ENCODE measurements at regions not wholly inside any gene's neighbourhood (a gene's known extent, or its start where the extent isn't known, plus 50 kb on each side); places are given as distances from the start of the nearest gene placed in this dataset.

- no peak for TF ChIP-seq CTCF (IDR thresholded peaks at IDR 0.05; ENCODE audit: extremely low read depth, insufficient read depth, missing control alignments)
- in situ Hi-C loops (cut with MboI; ENCODE audit: low pct_unique_long_range_greater_than_20kb, low sequenced_read_pairs, unreplicated experiment): no loop called here
- DNase-seq (ENCODE audit: low spot score): no peak
Measured at GRCh38 chr3:132084982-132085381, 50.2 kb upstream of the CPNE4 start.

- TF ChIP-seq CTCF (IDR thresholded peaks at IDR 0.05; ENCODE audit: extremely low read depth, insufficient read depth, missing control alignments): no peak
- no peak for DNase-seq (ENCODE audit: low spot score)
- in situ Hi-C loops (cut with MboI; ENCODE audit: low pct_unique_long_range_greater_than_20kb, low sequenced_read_pairs, unreplicated experiment): no loop called here
Measured at GRCh38 chr3:132087356-132087755, 52.5 kb upstream of the CPNE4 start.

GRCh38 chr3:132088291-132088690 is 53.5 kb upstream of the CPNE4 start:
- no peak for TF ChIP-seq CTCF (IDR thresholded peaks at IDR 0.05; ENCODE audit: extremely low read depth, insufficient read depth, missing control alignments)
- in situ Hi-C loops (cut with MboI; ENCODE audit: low pct_unique_long_range_greater_than_20kb, low sequenced_read_pairs, unreplicated experiment): no loop called here
- no peak for DNase-seq (ENCODE audit: low spot score)

- no peak for DNase-seq (ENCODE audit: low spot score)
- TF ChIP-seq CTCF (IDR thresholded peaks at IDR 0.05; ENCODE audit: extremely low read depth, insufficient read depth, missing control alignments): no peak
- in situ Hi-C loops (cut with MboI; ENCODE audit: low pct_unique_long_range_greater_than_20kb, low sequenced_read_pairs, unreplicated experiment): no loop called here
Measured at GRCh38 chr3:132090921-132091320, 56.1 kb upstream of the CPNE4 start.

GRCh38 chr3:132116601-132117000 is 81.8 kb upstream of the CPNE4 start:
- in situ Hi-C loops (cut with MboI; ENCODE audit: low pct_unique_long_range_greater_than_20kb, low sequenced_read_pairs, unreplicated experiment): no loop called here
- DNase-seq (ENCODE audit: low spot score): no peak
- no peak for TF ChIP-seq CTCF (IDR thresholded peaks at IDR 0.05; ENCODE audit: extremely low read depth, insufficient read depth, missing control alignments)

GRCh38 chr3:132117642-132118041 is 82.8 kb upstream of the CPNE4 start:
- in situ Hi-C loops (cut with MboI; ENCODE audit: low pct_unique_long_range_greater_than_20kb, low sequenced_read_pairs, unreplicated experiment): no loop called here
- no peak for TF ChIP-seq CTCF (IDR thresholded peaks at IDR 0.05; ENCODE audit: extremely low read depth, insufficient read depth, missing control alignments)
- DNase-seq (ENCODE audit: low spot score): no peak

GRCh38 chr3:132119531-132119930 is 84.7 kb upstream of the CPNE4 start:
- in situ Hi-C loops (cut with MboI; ENCODE audit: low pct_unique_long_range_greater_than_20kb, low sequenced_read_pairs, unreplicated experiment): no loop called here
- no peak for TF ChIP-seq CTCF (IDR thresholded peaks at IDR 0.05; ENCODE audit: extremely low read depth, insufficient read depth, missing control alignments)
- DNase-seq (ENCODE audit: low spot score): no peak
